GM12891 (cell line): ENCODE measurements at regions not wholly inside any gene's neighbourhood (a gene's known extent, or its start where the extent isn't known, plus 50 kb on each side); places are given as distances from the start of the nearest gene placed in this dataset.

Experiments used
- DNase-seq: peaks from one replicate; pipeline ENCODE4 v3.0.0; 2011; ENCODE audit warnings: low spot score; ENCODE audit not compliant: insufficient read length
- FAIRE-seq: peaks from 2 replicates; lab custom pipeline; 2011; peaks lifted over from hg19 to GRCh38; lab: Jason Lieb, UNC
- PAX5 ChIP-seq: IDR thresholded peaks from 2 replicates; pipeline ENCODE4 v1.6.1; 2011; ENCODE audit warnings: low read length, moderate library complexity, mild to moderate bottlenecking; ENCODE audit not compliant: insufficient read depth, severe bottlenecking
- POLR2A ChIP-seq: IDR thresholded peaks from 2 replicates; pipeline ENCODE4 v1.6.1; 2011; ENCODE audit warnings: low read depth, low read length, control low read depth
- POLR2AphosphoS5 ChIP-seq: IDR thresholded peaks from 2 replicates; pipeline ENCODE4 v1.6.1; 2011; ENCODE audit warnings: low read depth, low read length, control low read depth
- POU2F2 ChIP-seq: IDR thresholded peaks from 2 replicates; pipeline ENCODE4 v1.6.1; 2011; ENCODE audit warnings: low read depth, mild to moderate bottlenecking, control low read depth, low read length, moderate library complexity
- SPI1 ChIP-seq: IDR thresholded peaks from 2 replicates; pipeline ENCODE4 v1.6.1; 2011; ENCODE audit warnings: low read depth, low read length, control low read depth
- TAF1 ChIP-seq: IDR thresholded peaks from 2 replicates; pipeline ENCODE4 v1.6.1; 2011; ENCODE audit warnings: low read depth, low read length, control low read depth

GRCh38 chr10:10941127-10941730 lies 76.4 kb upstream of the CELF2 start:
- TF ChIP-seq POLR2AphosphoS5 (no peak), TAF1 (no peak), POLR2A (no peak), SPI1 (no peak), PAX5 (no peak), POU2F2 (no peak)
- DNase-seq (no peak), FAIRE-seq (no peak)

GRCh38 chr10:10942441-10942840 lies 75.2 kb upstream of the CELF2 start:
- TF ChIP-seq PAX5 = no peak
- no peak for TF ChIP-seq POLR2A
- no peak for TF ChIP-seq TAF1
- TF ChIP-seq SPI1 = no peak
- TF ChIP-seq POLR2AphosphoS5 = no peak
- TF ChIP-seq POU2F2 = no peak
- no peak for DNase-seq
- FAIRE-seq = no peak

- FAIRE-seq = no peak
- no peak for TF ChIP-seq POLR2A
- TF ChIP-seq SPI1 = no peak
- no peak for TF ChIP-seq TAF1
- no peak for TF ChIP-seq PAX5
- TF ChIP-seq POLR2AphosphoS5 = no peak
- TF ChIP-seq POU2F2 = no peak
These were observed 71.6 kb upstream of the CELF2 start for GRCh38 chr10:10946081-10946480.

GRCh38 chr10:10946801-10947200 lies 70.9 kb upstream of the CELF2 start:
- TF ChIP-seq POLR2AphosphoS5 (no peak), TAF1 (no peak), POLR2A (no peak), PAX5 (no peak), POU2F2 (no peak), SPI1 (no peak)
- FAIRE-seq = no peak

More at GRCh38 chr10:10946081-10946480, 71.6 kb upstream of the CELF2 start:
- no peak for DNase-seq

GRCh38 chr10:10951675-10952074 lies 66.0 kb upstream of the CELF2 start:
- DNase-seq (no peak), FAIRE-seq (no peak)
- no peak for TF ChIP-seq POLR2A
- TF ChIP-seq SPI1 = no peak

More at GRCh38 chr10:10946801-10947200, 70.9 kb upstream of the CELF2 start:
- DNase-seq = no peak

- DNase-seq (no peak), FAIRE-seq (no peak)
- TF ChIP-seq PAX5 = no peak
- no peak for TF ChIP-seq POLR2AphosphoS5
- no peak for TF ChIP-seq SPI1
- TF ChIP-seq POLR2A = no peak
- no peak for TF ChIP-seq TAF1
These were observed 64.9 kb upstream of the CELF2 start for GRCh38 chr10:10952800-10953199.

GRCh38 chr10:10956681-10957542 lies 60.8 kb upstream of the CELF2 start:
- no peak for TF ChIP-seq POU2F2
- TF ChIP-seq TAF1 = no peak
- no peak for TF ChIP-seq PAX5
- TF ChIP-seq POLR2AphosphoS5 = no peak
- no peak for TF ChIP-seq SPI1
- TF ChIP-seq POLR2A = no peak
- DNase-seq = no peak
- FAIRE-seq = no peak

- DNase-seq (no peak), FAIRE-seq (no peak)
- TF ChIP-seq POLR2AphosphoS5 (no peak), PAX5 (no peak), TAF1 (no peak), SPI1 (no peak), POLR2A (no peak), POU2F2 (no peak)
These were observed 59.6 kb upstream of the CELF2 start for GRCh38 chr10:10958041-10958440.

GRCh38 chr10:10959666-10960065 lies 58.0 kb upstream of the CELF2 start:
- no peak for TF ChIP-seq TAF1
- no peak for TF ChIP-seq POLR2A
- TF ChIP-seq POU2F2 = no peak
- TF ChIP-seq POLR2AphosphoS5 = no peak
- DNase-seq (no peak), FAIRE-seq (peak; percentile 48)

GRCh38 chr10:10960534-10960933 lies 57.1 kb upstream of the CELF2 start:
- no peak for FAIRE-seq
- no peak for TF ChIP-seq SPI1
- TF ChIP-seq POLR2A = no peak
- TF ChIP-seq POU2F2 = no peak
- no peak for TF ChIP-seq TAF1
- TF ChIP-seq POLR2AphosphoS5 = no peak
- no peak for TF ChIP-seq PAX5
- DNase-seq = no peak
